Endometrial microvascular endothelial cells (primary cell): ENCODE measurements at regions not wholly inside any gene's neighbourhood (a gene's known extent, or its start where the extent isn't known, plus 50 kb on each side); places are given as distances from the start of the nearest gene placed in this dataset.

Experiments used
- in situ Hi-C: cut with HindIII; loops from 2 replicates; pipeline ENCODE4 v1.10.0; 2017; ENCODE audit warnings: low sequenced_read_pairs, low pct_unique_long_range_greater_than_20kb; ENCODE audit errors: inconsistent ontology term

GRCh38 chr3:99544786-99545281 lies 93.6 kb upstream of the COL8A1 start:
- in situ Hi-C loops: loop anchor here (10.0 kb wide), 1 partner anchor 100 kb away; no protein-coding TSS in a partner anchor

- in situ Hi-C loops: loop anchor here (10.0 kb wide), 1 partner anchor 101 kb away; no protein-coding TSS in a partner anchor
These were observed 94.6 kb upstream of the COL8A1 start for GRCh38 chr3:99543796-99544195.

- in situ Hi-C loops: loop anchor here (10.0 kb wide), 1 partner anchor 102 kb away; no protein-coding TSS in a partner anchor
These were observed 95.5 kb upstream of the COL8A1 start for GRCh38 chr3:99542767-99543518.

DNA sequence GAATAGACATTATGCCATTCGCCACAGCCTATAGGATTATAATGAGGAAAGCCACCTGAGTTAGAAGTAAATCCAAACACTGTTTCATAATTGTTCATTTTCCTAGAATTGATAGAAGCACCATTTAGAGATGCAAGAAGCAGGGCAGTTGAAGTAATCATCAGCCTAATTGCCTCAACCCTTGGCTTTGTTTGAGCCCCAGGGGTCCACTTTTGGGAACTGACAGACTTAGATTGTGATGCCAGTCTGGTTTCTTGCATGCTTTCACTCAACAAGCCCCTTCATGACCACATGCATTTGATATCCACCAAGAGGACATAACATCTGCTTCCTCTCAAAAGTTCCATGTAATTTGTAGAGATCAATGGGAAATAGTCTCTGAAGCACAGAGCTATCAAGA lies 97.2 kb upstream of the COL8A1 start:
- in situ Hi-C loops: loop anchor here (10.0 kb wide), 1 partner anchor 104 kb away; no protein-coding TSS in a partner anchor

DNA sequence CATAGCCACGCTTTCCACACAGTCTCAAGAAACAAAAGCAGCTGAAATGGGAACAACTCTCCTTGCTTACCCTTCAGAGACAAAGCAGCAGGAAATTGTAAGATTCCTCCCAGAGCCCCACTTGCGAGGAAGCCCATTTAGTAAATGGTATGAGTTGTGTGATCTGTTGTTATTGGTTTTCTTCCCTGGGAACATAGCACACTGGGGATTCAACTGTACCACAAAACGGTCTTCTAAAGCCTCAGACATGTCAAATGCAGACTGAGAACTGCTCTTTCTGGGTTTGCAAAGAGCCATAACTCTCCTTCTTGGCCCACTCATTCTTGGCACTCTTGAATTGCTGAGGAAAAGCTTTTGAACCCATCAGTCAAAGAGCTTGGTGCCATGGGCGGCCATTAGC lies 101.0 kb upstream of the COL8A1 start:
- in situ Hi-C loops: no loop called here

DNA sequence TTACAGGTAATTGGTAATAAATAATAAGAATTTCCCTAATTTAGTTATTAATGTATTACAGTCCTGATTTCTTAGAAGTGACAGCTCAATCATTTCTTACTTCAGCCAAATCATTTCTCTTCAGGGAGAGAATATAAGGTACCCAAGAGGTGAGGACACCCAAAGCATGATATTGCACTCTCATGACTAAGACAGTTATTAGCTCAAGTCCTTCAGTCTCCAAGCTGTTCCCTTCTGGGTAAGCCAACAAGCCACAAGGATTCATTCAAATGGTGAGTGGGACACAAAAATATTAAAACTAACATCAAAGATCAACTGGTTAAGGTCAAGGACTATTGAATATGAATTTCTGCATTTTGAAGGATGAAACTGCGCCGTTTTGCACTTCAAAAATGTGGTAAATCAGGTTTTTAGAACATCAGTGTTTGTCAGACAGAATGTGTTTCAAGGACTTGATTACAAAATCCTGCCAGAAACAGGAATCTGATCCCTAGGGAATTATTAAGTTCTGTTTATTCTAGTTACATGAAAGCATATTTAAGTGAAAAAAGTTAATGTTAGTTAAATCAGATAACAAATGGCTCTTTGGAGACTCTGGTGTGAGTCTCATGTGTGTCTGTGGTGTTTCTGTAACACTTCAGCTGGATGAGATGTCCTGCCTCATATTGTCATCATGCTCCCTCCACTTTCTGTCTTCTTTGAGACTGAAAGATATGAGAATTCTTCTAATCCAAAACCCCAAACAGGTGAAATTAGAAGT lies 101.7 kb upstream of the COL8A1 start:
- in situ Hi-C loops: no loop called here

DNA sequence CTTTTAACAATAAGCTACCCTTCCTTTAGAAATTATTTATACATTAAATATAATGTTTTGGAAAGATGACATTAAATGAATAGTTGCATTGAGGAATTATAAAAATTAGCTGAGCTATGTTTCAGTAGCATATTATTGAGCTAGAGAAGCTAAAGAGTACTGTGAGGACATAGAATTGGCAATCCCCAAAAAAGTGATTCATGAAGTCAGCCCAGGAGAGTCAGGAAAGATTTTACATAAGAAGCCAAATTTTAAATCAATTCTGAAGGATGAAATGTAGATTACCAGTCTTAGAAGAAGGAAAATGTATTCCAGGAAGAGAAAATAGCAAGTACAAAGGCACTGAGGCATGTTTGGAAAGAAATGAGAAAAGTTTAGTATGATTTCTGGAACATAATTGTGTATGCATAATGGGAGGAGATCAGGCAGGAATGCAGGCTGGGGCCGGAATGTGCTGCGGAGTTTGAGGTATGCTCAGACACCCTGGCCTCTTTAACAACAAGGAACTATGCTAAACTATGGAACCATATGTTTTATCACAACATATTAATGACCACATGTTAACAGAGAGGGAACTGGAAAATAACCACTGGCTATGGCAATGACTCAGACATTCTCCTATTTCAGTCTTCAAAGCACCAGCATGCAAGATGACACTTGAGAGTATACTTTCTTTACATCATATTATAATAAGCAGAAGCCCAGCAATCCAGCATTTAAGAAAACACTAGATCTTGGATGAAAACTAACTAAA lies 103.3 kb upstream of the COL8A1 start:
- in situ Hi-C loops: no loop called here

GRCh38 chr3:99532246-99532645 lies 106.1 kb upstream of the COL8A1 start:
- in situ Hi-C loops: no loop called here

DNA sequence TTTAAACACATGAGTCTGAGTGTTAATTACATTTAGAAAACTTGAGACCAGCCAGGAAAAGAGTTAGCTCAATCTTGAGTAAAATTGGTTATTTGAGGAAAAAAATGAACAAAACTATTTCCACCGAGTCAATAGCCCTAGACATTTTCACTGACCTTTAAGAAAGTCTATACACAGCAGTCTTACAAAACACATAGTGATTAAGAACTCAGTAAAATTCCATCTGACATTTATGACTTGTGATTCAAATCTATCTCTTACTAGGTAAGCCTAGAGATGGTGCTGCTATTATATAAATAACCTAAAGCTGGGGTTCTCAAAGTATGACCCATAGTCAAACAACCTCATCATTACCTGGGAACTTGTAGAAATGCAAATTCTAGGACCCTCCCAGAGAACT lies 109.1 kb upstream of the COL8A1 start:
- in situ Hi-C loops: no loop called here

DNA sequence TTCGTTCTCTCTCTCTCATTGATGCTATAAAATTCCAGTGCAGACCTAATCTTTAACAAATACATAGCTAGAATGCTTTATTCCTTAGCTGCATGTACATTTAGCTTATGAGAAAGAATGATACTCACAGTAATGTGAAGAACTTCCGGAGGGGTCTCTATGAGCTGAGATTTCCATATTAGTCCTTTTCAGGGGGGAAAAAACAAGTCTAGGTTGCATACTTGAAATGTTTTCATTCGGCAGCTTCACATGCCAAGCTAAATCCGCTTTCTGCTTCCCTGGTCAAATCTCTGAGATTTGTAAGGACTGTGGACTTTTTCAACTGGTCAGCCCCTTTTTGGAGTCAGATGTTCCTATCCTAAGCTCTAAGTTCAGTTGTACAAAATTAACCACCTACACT lies 111.5 kb upstream of the COL8A1 start:
- in situ Hi-C loops: no loop called here

- in situ Hi-C loops: no loop called here
These were observed 113.8 kb upstream of the COL8A1 start for GRCh38 chr3:99524559-99524958.

DNA sequence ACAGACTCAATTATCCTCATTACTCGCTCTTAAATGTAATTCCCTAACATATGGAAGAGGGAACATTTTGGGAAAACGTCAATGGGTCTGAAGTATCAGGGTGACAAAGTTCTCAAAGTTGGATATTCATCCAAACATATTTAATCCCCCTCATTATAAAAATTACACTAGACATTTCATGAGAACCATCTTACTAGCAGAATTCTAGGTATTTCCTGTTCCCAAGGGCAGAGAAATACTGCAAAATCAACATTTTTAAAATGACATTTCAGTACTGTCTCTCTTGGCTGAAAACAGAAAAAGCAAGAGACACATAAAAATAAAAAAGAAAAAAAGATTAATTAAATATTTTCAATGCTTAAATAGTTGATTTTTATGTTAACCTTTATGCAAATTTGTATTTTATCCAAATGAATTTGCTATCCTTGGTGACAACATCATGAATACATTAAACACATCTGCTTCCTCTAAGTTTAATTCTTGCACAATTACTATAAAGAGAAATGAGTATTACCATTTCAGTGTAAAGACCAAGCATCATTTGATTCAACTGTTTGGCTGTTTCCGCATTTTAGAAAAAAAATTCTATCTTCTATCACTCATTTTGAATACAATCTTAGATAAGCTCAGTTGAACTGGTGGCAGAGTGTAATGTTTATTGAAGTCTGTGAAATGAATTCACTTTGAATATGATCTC lies 114.8 kb upstream of the COL8A1 start:
- in situ Hi-C loops: no loop called here

GRCh38 chr3:99522147-99522546 lies 116.2 kb upstream of the COL8A1 start:
- in situ Hi-C loops: no loop called here

GRCh38 chr3:99521551-99521950 lies 116.8 kb upstream of the COL8A1 start:
- in situ Hi-C loops: no loop called here

DNA sequence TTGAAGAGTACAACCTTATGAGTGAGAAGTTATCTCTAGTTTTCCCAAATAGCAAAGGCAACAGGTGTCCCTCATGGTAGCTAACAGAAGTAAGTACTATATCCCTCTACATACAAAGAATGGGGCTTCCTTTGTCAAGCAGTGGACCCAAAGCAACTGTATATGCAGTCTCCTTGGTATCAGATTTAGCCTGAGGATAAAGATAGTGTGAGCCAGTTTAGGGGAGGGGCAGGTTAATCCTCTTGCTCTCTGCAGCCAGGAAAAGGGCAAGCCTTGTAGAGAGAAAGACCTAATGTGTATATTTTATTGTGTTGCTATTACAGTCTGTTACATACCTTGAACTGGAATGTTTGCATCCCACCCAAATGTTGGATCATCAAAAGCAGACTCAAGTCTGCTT lies 117.9 kb upstream of the COL8A1 start:
- in situ Hi-C loops: no loop called here

DNA sequence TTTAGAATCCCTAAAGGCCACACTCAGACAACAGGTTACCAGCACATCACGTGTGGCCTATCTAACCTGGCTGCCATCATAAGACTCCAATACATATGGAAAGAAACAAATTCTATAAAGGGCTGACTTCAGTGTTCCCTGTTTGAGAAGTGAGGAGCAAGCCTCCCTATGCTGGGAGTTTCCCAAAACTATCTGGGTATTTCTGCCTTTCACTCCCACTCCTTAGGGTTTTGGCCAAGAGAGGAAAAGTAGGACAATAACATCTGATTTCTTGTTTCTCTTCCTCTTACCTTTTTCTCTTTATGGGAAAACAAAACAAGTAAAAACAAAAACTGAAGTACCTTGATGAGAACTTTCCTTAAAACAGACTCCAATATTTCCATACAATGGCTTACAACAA lies 121.5 kb upstream of the COL8A1 start:
- in situ Hi-C loops: no loop called here

DNA sequence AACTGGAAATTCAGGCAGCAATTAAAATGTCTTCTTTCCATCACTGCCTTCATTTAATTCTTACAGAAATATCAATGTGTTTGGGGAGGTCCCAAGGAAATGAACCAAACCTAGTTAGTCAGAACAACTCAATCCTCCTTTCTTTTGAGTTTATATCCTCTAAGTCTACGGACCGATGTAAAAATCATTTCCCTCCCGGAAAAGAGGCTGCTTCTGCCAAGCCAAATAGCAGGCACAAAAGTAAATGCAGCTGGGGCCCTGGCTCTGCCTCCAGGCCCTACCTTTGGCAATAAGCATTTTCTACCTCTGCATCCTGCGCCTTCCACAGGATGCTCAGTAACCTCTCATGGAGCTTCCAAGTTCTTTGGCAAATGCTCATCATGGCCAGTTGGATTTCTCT lies 122.5 kb upstream of the COL8A1 start:
- in situ Hi-C loops: no loop called here

DNA sequence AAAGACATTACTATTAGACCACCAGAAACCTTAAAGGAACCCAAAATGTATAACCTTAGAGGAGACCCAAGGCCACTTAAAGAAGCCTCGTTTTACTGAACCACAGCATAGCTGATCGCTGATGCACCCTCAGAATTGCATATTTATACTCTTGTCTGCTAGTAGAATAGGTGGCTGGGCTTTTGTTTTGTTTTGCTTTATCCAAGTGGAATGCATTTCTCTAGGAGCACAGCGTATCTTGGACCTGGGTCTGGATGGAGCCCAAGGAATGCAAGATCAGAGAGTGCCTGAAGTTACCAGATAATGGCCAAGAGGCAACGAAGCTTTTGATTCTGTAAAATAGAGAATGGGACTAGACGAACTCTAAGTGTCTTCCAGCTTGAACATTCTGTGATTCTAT lies 129.2 kb upstream of the COL8A1 start:
- in situ Hi-C loops: no loop called here

GRCh38 chr3:99508191-99508590 lies 130.2 kb upstream of the COL8A1 start:
- in situ Hi-C loops: no loop called here
